ENCODE measurements at regions not wholly inside any gene's neighbourhood (a gene's known extent, or its start where the extent isn't known, plus 50 kb on each side); places are given as distances from the start of the nearest gene placed in this dataset.

- H3K36me3 ChIP-seq (ENCODE audit: low read length): no peaks in the 10 kb centered on the region
- no peak overlapping the region for H3K27ac ChIP-seq (ENCODE audit: low read depth, low read length)
- H3K4me3 ChIP-seq (ENCODE audit: insufficient read depth, low read length, poor library complexity, severe bottlenecking): no peak overlapping the region
- H3F3A ChIP-seq (ENCODE audit: insufficient read depth): no peaks in the 10 kb centered on the region
- no peak overlapping the region for H3K4me2 ChIP-seq (ENCODE audit: low read depth, low read length, poor library complexity, severe bottlenecking)
- H3K9ac ChIP-seq (ENCODE audit: low read length): no peak overlapping the region
- no peaks in the 10 kb centered on the region for H3K79me2 ChIP-seq (ENCODE audit: insufficient read depth, low read length)
- no peaks in the 10 kb centered on the region for H3K27me3 ChIP-seq (ENCODE audit: low read length)
- no peak overlapping the region for H2AFZ ChIP-seq (ENCODE audit: low read depth, low read length, severe bottlenecking)
- no peaks in the 10 kb centered on the region for H3K9me2 ChIP-seq (replicated peaks; ENCODE audit: insufficient read depth, low read length)
- no peaks in the 10 kb centered on the region for H4K20me1 ChIP-seq (ENCODE audit: low read depth, low read length)
- no peak for TF ChIP-seq EZH2phosphoT487 (conservative IDR thresholded peaks at IDR 0.05; ENCODE audit: low read length)
- no peak for TF ChIP-seq CTCF (IDR thresholded peaks at IDR 0.05; ENCODE audit: insufficient read depth, low read length, poor library complexity, severe bottlenecking)
- H3K9me3 ChIP-seq (ENCODE audit: insufficient read depth, low read length): no peaks in the 10 kb centered on the region
Measured at GRCh38 chr3:56903231-56903782, 101.6 kb upstream of the ARHGEF3 start.

GRCh38 chr3:56902468-56903160 is 100.9 kb upstream of the ARHGEF3 start:
- Histone ChIP-seq H2AFZ (ENCODE audit: low read depth, low read length, severe bottlenecking) (no peak overlapping the region), H3K27me3 (ENCODE audit: low read length) (no peaks in the 10 kb centered on the region), H3F3A (ENCODE audit: insufficient read depth) (no peaks in the 10 kb centered on the region), H3K9me2 (replicated peaks; ENCODE audit: insufficient read depth, low read length) (no peaks in the 10 kb centered on the region), H3K36me3 (ENCODE audit: low read length) (no peaks in the 10 kb centered on the region), H3K4me3 (ENCODE audit: insufficient read depth, low read length, poor library complexity, severe bottlenecking) (no peak overlapping the region), H4K20me1 (ENCODE audit: low read depth, low read length) (no peaks in the 10 kb centered on the region), H3K9ac (ENCODE audit: low read length) (no peak overlapping the region), H3K27ac (ENCODE audit: low read depth, low read length) (no peak overlapping the region), H3K9me3 (ENCODE audit: insufficient read depth, low read length) (no peaks in the 10 kb centered on the region), H3K79me2 (ENCODE audit: insufficient read depth, low read length) (no peaks in the 10 kb centered on the region), H3K4me2 (ENCODE audit: low read depth, low read length, poor library complexity, severe bottlenecking) (no peak overlapping the region)
- TF ChIP-seq EZH2phosphoT487 (conservative IDR thresholded peaks at IDR 0.05; ENCODE audit: low read length) (no peak), CTCF (IDR thresholded peaks at IDR 0.05; ENCODE audit: insufficient read depth, low read length, poor library complexity, severe bottlenecking) (no peak)

- Histone ChIP-seq H3K27me3 (ENCODE audit: low read length) (no peaks in the 10 kb centered on the region), H3K4me3 (ENCODE audit: insufficient read depth, low read length, poor library complexity, severe bottlenecking) (no peak overlapping the region), H3K4me2 (ENCODE audit: low read depth, low read length, poor library complexity, severe bottlenecking) (no peak overlapping the region), H3K9ac (ENCODE audit: low read length) (no peak overlapping the region), H3K27ac (ENCODE audit: low read depth, low read length) (no peak overlapping the region), H3K79me2 (ENCODE audit: insufficient read depth, low read length) (no peaks in the 10 kb centered on the region), H4K20me1 (ENCODE audit: low read depth, low read length) (no peaks in the 10 kb centered on the region), H3K9me2 (replicated peaks; ENCODE audit: insufficient read depth, low read length) (no peaks in the 10 kb centered on the region), H3K36me3 (ENCODE audit: low read length) (no peaks in the 10 kb centered on the region), H3K9me3 (ENCODE audit: insufficient read depth, low read length) (no peaks in the 10 kb centered on the region), H3F3A (ENCODE audit: insufficient read depth) (no peaks in the 10 kb centered on the region), H2AFZ (ENCODE audit: low read depth, low read length, severe bottlenecking) (no peak overlapping the region)
- no peak for TF ChIP-seq CTCF (IDR thresholded peaks at IDR 0.05; ENCODE audit: insufficient read depth, low read length, poor library complexity, severe bottlenecking)
- no peak for TF ChIP-seq EZH2phosphoT487 (conservative IDR thresholded peaks at IDR 0.05; ENCODE audit: low read length)
Measured at GRCh38 chr3:56900801-56901200, 99.1 kb upstream of the ARHGEF3 start.

All from SU-DHL-6 (cell line).